ENCODE measurements at regions not wholly inside any gene's neighbourhood (a gene's known extent, or its start where the extent isn't known, plus 50 kb on each side); places are given as distances from the start of the nearest gene placed in this dataset.
"Not testable (repeated sequence)": the region's sequence is repeated elsewhere in the genome, so short reads cannot be mapped to it uniquely, and the experiment has no call there.

GRCh38 chr6:26175033-26175427 lies 87.8 kb downstream of the HFE start:
- no peak for DNase-seq

- DNase-seq = peak; percentile 70
These were observed 88.4 kb downstream of the HFE start for GRCh38 chr6:26175428-26176181.

GRCh38 chr6:26179675-26180074 lies 92.4 kb downstream of the HFE start:
- no peak for DNase-seq

GRCh38 chr6:26180346-26180745 lies 93.1 kb downstream of the HFE start:
- DNase-seq = no peak

- DNase-seq = no peak
These were observed 96.0 kb downstream of the HFE start for GRCh38 chr6:26183237-26183580.

GRCh38 chr6:26183581-26184366 lies 96.5 kb downstream of the HFE start:
- DNase-seq = peak; percentile 93

GRCh38 chr6:26184367-26184891 lies 97.2 kb downstream of the HFE start:
- DNase-seq = no peak

- no peak for DNase-seq
These were observed 97.8 kb downstream of the HFE start for GRCh38 chr6:26185004-26185403.

GRCh38 chr6:26185802-26186201 lies 98.6 kb downstream of the HFE start:
- DNase-seq = no peak

- no peak for DNase-seq
These were observed 99.4 kb downstream of the HFE start for GRCh38 chr6:26186652-26187051.

GRCh38 chr6:26187292-26187691 lies 100.1 kb downstream of the HFE start:
- DNase-seq = no peak

GRCh38 chr6:26187981-26188635 lies 100.9 kb downstream of the HFE start:
- peak; percentile 67 for DNase-seq

- not testable (repeated sequence) for DNase-seq
These were observed 104.3 kb downstream of the HFE start for GRCh38 chr6:26191512-26191911.

- no peak for DNase-seq
These were observed 106.5 kb downstream of the HFE start for GRCh38 chr6:26193467-26194328.

GRCh38 chr6:26194329-26194701 lies 107.1 kb downstream of the HFE start:
- no peak for DNase-seq

- peak; percentile 25 for DNase-seq
These were observed 107.7 kb downstream of the HFE start for GRCh38 chr6:26194816-26195375.

- peak; percentile 96 for DNase-seq
These were observed 108.2 kb downstream of the HFE start for GRCh38 chr6:26195376-26195923.

- DNase-seq = peak; percentile 56
These were observed 109.0 kb downstream of the HFE start for GRCh38 chr6:26195924-26196845.

- peak; percentile 95 for DNase-seq
These were observed 109.8 kb downstream of the HFE start for GRCh38 chr6:26196846-26197635.

- DNase-seq = no peak
These were observed 110.4 kb downstream of the HFE start for GRCh38 chr6:26197636-26197932.
